GM18861 (cell line): ENCODE measurements at regions not wholly inside any gene's neighbourhood (a gene's known extent, or its start where the extent isn't known, plus 50 kb on each side); places are given as distances from the start of the nearest gene placed in this dataset.
"Not testable (repeated sequence)": the region's sequence is repeated elsewhere in the genome, so short reads cannot be mapped to it uniquely, and the experiment has no call there.

Experiments
- ATAC-seq: cut with Tn5 transposase; IDR thresholded peaks from one replicate; pipeline ENCODE4 v1.9.1; 2021; ENCODE audit not compliant: unreplicated experiment

- no peak for ATAC-seq
Measured at GRCh38 chr4:34271479-34272355, 1972.6 kb downstream of the ARAP2 start.

- ATAC-seq: no peak
Measured at GRCh38 chr4:34279011-34279410, 1965.3 kb downstream of the ARAP2 start.

- no peak for ATAC-seq
Measured at GRCh38 chr4:34280131-34280530, 1964.2 kb downstream of the ARAP2 start.

GRCh38 chr4:34281826-34282225 lies 1962.5 kb downstream of the ARAP2 start:
- ATAC-seq: no peak

GRCh38 chr4:34289489-34289888 lies 1954.8 kb downstream of the ARAP2 start:
- no peak for ATAC-seq

- no peak for ATAC-seq
Measured at GRCh38 chr4:34289962-34290361, 1954.4 kb downstream of the ARAP2 start.

GRCh38 chr4:34293459-34293858 lies 1950.9 kb downstream of the ARAP2 start:
- no peak for ATAC-seq

- ATAC-seq: no peak
Measured at GRCh38 chr4:34309383-34309906, 1934.9 kb downstream of the ARAP2 start.

- ATAC-seq: no peak
Measured at GRCh38 chr4:34318773-34319172, 1925.5 kb downstream of the ARAP2 start.

- ATAC-seq: no peak
Measured at GRCh38 chr4:34323549-34324320, 1920.6 kb downstream of the ARAP2 start.

- ATAC-seq: no peak
Measured at GRCh38 chr4:34328939-34329338, 1915.4 kb downstream of the ARAP2 start.

- ATAC-seq: not testable (repeated sequence)
Measured at GRCh38 chr4:34335156-34335555, 1909.2 kb downstream of the ARAP2 start.

GRCh38 chr4:34335556-34335955 lies 1908.8 kb downstream of the ARAP2 start:
- not testable (repeated sequence) for ATAC-seq

- ATAC-seq: no peak
Measured at GRCh38 chr4:34362654-34363053, 1881.7 kb downstream of the ARAP2 start.

- ATAC-seq: no peak
Measured at GRCh38 chr4:34363842-34364241, 1880.5 kb downstream of the ARAP2 start.

GRCh38 chr4:34365946-34366345 lies 1878.4 kb downstream of the ARAP2 start:
- ATAC-seq: no peak

GRCh38 chr4:34371676-34372075 lies 1872.6 kb downstream of the ARAP2 start:
- ATAC-seq: no peak

GRCh38 chr4:34372815-34373214 lies 1871.5 kb downstream of the ARAP2 start:
- no peak for ATAC-seq

- ATAC-seq: no peak
Measured at GRCh38 chr4:34373456-34373855, 1870.9 kb downstream of the ARAP2 start.

GRCh38 chr4:34412233-34412632 lies 1832.1 kb downstream of the ARAP2 start:
- no peak for ATAC-seq

GRCh38 chr4:34412911-34413310 lies 1831.4 kb downstream of the ARAP2 start:
- no peak for ATAC-seq

GRCh38 chr4:34417160-34417559 lies 1827.2 kb downstream of the ARAP2 start:
- ATAC-seq: no peak
